KOPT-K1 (cell line): ENCODE measurements at regions not wholly inside any gene's neighbourhood (a gene's known extent, or its start where the extent isn't known, plus 50 kb on each side); places are given as distances from the start of the nearest gene placed in this dataset.
"Not testable (repeated sequence)": the region's sequence is repeated elsewhere in the genome, so short reads cannot be mapped to it uniquely, and the experiment has no call there.

Experiments used
- H3K27ac ChIP-seq: fragments of 200-600 bp; sonication (generic); 2 replicates; pipeline ENCODE4 v1.5.1; 2016; ENCODE audit warnings: antibody characterized with exemption, mild to moderate bottlenecking, low read depth, low read length; ENCODE audit not compliant: poor library complexity, severe bottlenecking
- H3K36me3 ChIP-seq: fragments of 200-600 bp; sonication (generic); 2 replicates; pipeline ENCODE4 v1.5.1; 2017; ENCODE audit warnings: antibody characterized with exemption, mild to moderate bottlenecking, low read length, moderate library complexity; ENCODE audit not compliant: insufficient read depth
- H3K9me3 ChIP-seq: fragments of 200-600 bp; sonication (generic); 2 replicates; pipeline ENCODE4 v1.5.1; 2017; ENCODE audit warnings: antibody characterized with exemption, low read length, mild to moderate bottlenecking; ENCODE audit not compliant: insufficient read depth, poor library complexity, severe bottlenecking

GRCh38 chr4:129988957-129989356 lies 893.0 kb downstream of the C4orf33 start:
- Histone ChIP-seq H3K27ac (no peak overlapping the region), H3K36me3 (no peaks in the 10 kb centered on the region), H3K9me3 (no peaks in the 10 kb centered on the region)

GRCh38 chr4:129994715-129995114 lies 898.8 kb downstream of the C4orf33 start:
- H3K27ac ChIP-seq = no peak overlapping the region
- H3K9me3 ChIP-seq = no peaks in the 10 kb centered on the region
- H3K36me3 ChIP-seq = no peaks in the 10 kb centered on the region

- H3K36me3 ChIP-seq = no peaks in the 10 kb centered on the region
- H3K9me3 ChIP-seq = no peaks in the 10 kb centered on the region
- H3K27ac ChIP-seq = no peak overlapping the region
Observed at GRCh38 chr4:129998436-129999150, 902.6 kb downstream of the C4orf33 start.

- Histone ChIP-seq H3K27ac (no peak overlapping the region), H3K9me3 (no peaks in the 10 kb centered on the region), H3K36me3 (no peaks in the 10 kb centered on the region)
Observed at GRCh38 chr4:129999156-129999555, 903.2 kb downstream of the C4orf33 start.

DNA sequence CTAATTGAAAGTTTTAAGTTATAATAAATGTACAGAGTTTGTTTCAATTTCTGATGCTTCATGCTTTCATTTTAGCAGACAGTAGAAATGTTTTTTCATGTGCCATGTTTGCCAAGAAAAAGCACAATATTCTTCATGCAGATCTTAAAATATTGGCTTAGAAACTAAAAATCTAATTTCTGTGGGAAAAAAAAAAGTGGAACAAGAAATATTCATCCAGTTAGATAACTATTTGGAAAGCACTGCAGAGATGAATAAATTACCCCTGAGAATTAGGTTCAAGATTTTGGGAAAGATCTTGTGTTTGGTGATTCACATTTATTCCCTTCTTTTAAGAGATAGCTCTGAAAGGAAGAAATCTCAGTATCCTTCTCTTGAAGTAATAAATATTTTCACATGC lies 912.5 kb downstream of the C4orf33 start:
- Histone ChIP-seq H3K36me3 (no peaks in the 10 kb centered on the region), H3K9me3 (no peaks in the 10 kb centered on the region), H3K27ac (no peak overlapping the region)

- H3K27ac ChIP-seq, H3K9me3 ChIP-seq, H3K36me3 ChIP-seq: not testable (repeated sequence)
Observed at GRCh38 chr4:130012806-130013205, 916.9 kb downstream of the C4orf33 start.

GRCh38 chr4:130021706-130022105 lies 925.8 kb downstream of the C4orf33 start:
- Histone ChIP-seq H3K36me3 (no peaks in the 10 kb centered on the region), H3K9me3 (no peaks in the 10 kb centered on the region), H3K27ac (no peak overlapping the region)

DNA sequence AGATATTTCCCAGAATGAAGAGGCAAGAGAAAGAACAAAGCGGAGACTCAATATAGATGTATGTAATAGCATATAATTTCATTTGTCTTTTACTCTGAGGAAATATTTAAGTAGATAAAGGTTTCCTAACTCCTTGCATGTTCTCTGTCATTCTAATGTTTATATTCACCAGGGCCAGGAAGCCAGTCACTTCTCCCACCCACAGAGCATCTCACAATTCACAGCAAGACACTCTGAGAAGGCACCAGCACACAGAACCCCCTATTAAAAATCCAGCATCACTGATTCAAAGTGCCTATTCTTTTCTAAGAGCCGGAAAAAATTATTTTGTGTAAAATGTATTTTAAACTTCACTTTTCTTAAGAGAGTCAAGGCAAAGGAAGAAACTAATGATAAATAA lies 927.1 kb downstream of the C4orf33 start:
- no peaks in the 10 kb centered on the region for H3K36me3 ChIP-seq
- no peaks in the 10 kb centered on the region for H3K9me3 ChIP-seq
- H3K27ac ChIP-seq = no peak overlapping the region

- no peaks in the 10 kb centered on the region for H3K36me3 ChIP-seq
- no peaks in the 10 kb centered on the region for H3K9me3 ChIP-seq
- H3K27ac ChIP-seq = no peak overlapping the region
Observed at GRCh38 chr4:130025701-130026100, 929.7 kb downstream of the C4orf33 start.

- H3K36me3 ChIP-seq = no peaks in the 10 kb centered on the region
- no peak overlapping the region for H3K27ac ChIP-seq
- no peaks in the 10 kb centered on the region for H3K9me3 ChIP-seq
Observed at GRCh38 chr4:130026185-130026584, 930.2 kb downstream of the C4orf33 start.

DNA sequence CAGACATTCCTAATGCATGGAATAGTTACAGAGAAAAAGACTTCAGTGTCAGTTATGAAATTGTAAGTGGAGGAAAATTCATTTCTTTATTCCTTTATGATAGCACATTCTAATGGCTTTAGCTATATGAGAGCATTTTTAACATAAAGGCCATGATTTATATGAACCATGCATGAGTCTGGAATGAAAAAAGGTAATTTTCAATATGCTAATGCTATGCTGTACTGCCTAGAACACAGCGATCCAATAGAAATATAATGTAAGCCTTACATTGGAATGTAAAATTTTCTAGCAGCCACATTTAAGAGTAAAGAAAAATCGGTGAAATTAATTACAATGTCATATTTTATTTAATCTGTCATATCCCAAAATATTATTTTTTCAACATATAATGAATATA lies 932.0 kb downstream of the C4orf33 start:
- Histone ChIP-seq H3K27ac (no peak overlapping the region), H3K36me3 (no peaks in the 10 kb centered on the region), H3K9me3 (no peaks in the 10 kb centered on the region)

- Histone ChIP-seq H3K36me3 (no peaks in the 10 kb centered on the region), H3K9me3 (no peaks in the 10 kb centered on the region), H3K27ac (no peak overlapping the region)
Observed at GRCh38 chr4:130028552-130028951, 932.6 kb downstream of the C4orf33 start.

- H3K27ac ChIP-seq = no peak overlapping the region
- H3K36me3 ChIP-seq = no peaks in the 10 kb centered on the region
- no peaks in the 10 kb centered on the region for H3K9me3 ChIP-seq
Observed at GRCh38 chr4:130029442-130029841, 933.5 kb downstream of the C4orf33 start.

GRCh38 chr4:130031858-130032257 lies 935.9 kb downstream of the C4orf33 start:
- no peaks in the 10 kb centered on the region for H3K36me3 ChIP-seq
- no peak overlapping the region for H3K27ac ChIP-seq
- H3K9me3 ChIP-seq = no peaks in the 10 kb centered on the region

DNA sequence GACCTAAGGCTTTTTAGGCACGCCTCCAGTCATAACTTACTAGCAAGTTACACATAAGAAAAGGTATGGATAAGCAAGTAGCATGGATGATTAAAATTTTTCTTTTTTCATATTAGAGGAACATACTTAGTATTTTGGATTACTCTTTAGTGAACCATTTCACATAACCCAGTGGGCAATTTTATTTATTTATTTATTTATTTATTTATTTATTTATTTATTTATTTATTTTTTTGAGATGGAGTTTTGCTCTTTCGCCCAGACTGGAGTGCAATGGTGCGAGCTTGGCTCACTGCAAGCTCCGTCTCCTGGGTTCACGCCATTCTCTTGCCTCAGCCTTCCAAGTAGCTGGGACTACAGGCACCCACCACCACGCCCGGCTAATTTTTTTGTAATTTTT lies 937.7 kb downstream of the C4orf33 start:
- H3K36me3 ChIP-seq, H3K27ac ChIP-seq, H3K9me3 ChIP-seq: not testable (repeated sequence)

GRCh38 chr4:130034876-130035275 lies 938.9 kb downstream of the C4orf33 start:
- no peaks in the 10 kb centered on the region for H3K9me3 ChIP-seq
- no peaks in the 10 kb centered on the region for H3K36me3 ChIP-seq
- H3K27ac ChIP-seq = no peak overlapping the region
